HG03442 (cell line): ENCODE measurements at regions not wholly inside any gene's neighbourhood (a gene's known extent, or its start where the extent isn't known, plus 50 kb on each side); places are given as distances from the start of the nearest gene placed in this dataset.
"Not testable (repeated sequence)": the region's sequence is repeated elsewhere in the genome, so short reads cannot be mapped to it uniquely, and the experiment has no call there.

Experiments used
- ATAC-seq: cut with Tn5 transposase; IDR thresholded peaks from one replicate; pipeline ENCODE4 v1.9.1; 2021; ENCODE audit warnings: mild to moderate bottlenecking, moderate library complexity; ENCODE audit not compliant: unreplicated experiment

- ATAC-seq: no peak
These were observed 56.2 kb upstream of the ANXA1 start for GRCh38 chr9:73095425-73095824.

DNA sequence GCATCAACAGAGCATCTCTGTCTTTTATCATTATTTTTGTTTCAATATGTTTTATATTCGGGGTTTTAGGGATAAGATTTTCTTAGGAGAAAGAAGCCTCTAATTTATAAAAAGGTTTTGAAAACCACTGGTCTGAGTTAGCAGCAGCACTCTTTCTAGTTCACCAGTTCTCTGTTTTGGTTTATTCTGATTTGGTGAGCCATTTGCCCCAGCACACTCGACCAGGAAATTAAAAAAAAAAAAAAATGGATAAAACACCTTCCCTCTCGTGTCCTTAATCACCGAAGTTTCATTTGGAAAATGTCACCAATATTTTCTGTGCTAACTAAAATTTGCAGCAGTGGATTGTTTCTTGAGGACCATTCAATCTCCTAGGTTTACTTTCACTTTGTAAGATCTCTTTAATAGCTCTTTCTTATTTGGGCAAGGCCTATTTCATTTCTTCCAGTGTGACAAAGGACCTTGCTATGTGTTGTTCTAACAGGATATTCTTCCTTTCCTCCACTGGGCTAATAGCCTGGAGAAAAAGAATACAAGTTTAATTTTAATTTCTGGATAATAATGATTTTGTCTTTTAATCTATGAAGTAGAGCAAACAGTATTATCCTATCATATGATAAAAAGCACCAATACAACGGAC lies 57.8 kb upstream of the ANXA1 start:
- ATAC-seq: no peak

GRCh38 chr9:73093016-73093739 lies 58.5 kb upstream of the ANXA1 start:
- ATAC-seq: no peak

- no peak for ATAC-seq
These were observed 59.8 kb upstream of the ANXA1 start for GRCh38 chr9:73091909-73092308.

DNA sequence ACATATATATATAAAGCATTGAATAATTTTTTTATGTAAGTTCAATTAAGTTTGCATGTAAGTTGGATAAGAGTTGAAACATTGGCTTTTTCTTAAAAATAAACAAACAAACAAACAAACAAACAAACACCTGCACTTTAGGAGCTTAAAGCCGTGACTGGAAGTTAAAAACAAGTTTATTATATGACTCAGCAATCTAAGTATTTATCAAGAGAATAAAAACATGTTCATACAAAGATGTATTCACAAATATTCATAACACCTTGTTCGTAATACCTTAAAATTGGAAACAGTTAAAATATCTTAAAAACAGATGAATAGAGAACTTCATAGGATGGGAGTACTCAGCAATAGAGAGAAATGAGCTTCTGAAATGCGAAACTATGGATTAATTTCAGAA lies 61.5 kb upstream of the ANXA1 start:
- ATAC-seq: no peak

- no peak for ATAC-seq
These were observed 62.2 kb upstream of the ANXA1 start for GRCh38 chr9:73089304-73089985.

- ATAC-seq: not testable (repeated sequence)
These were observed 63.8 kb upstream of the ANXA1 start for GRCh38 chr9:73087876-73088275.

GRCh38 chr9:73083519-73083918 lies 68.1 kb upstream of the ANXA1 start:
- ATAC-seq: no peak

DNA sequence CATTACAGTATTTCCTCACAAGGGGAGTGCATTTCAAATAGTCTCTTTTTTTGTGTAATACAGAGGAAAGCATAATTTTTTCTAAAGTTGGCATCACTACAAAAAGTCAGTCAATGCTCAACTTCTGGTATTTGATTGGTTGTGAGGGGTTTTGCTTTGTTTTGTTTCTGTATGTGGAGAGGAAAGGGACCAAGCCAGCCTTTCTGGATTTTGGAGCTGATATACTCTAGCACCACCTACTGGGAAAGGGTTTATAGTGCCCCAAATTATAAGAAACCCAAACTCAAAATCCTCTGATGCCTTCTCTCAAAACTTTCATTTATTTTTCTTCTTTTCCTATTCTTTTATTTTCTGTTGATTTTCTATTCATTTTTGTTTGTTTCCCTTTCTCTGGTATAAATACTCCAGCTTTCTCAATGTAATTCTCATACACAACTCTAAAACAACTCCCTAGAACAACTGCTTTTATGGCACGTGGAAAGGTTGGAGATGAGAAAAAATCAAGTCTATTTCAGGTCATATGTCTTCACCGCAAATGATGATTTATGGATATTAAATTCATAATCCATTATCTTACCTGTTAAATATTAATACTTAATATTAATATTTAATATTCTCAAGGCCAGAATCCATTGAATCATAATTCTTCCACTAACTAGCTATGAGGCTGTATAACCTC lies 69.5 kb upstream of the ANXA1 start:
- peak; percentile 76 for ATAC-seq

DNA sequence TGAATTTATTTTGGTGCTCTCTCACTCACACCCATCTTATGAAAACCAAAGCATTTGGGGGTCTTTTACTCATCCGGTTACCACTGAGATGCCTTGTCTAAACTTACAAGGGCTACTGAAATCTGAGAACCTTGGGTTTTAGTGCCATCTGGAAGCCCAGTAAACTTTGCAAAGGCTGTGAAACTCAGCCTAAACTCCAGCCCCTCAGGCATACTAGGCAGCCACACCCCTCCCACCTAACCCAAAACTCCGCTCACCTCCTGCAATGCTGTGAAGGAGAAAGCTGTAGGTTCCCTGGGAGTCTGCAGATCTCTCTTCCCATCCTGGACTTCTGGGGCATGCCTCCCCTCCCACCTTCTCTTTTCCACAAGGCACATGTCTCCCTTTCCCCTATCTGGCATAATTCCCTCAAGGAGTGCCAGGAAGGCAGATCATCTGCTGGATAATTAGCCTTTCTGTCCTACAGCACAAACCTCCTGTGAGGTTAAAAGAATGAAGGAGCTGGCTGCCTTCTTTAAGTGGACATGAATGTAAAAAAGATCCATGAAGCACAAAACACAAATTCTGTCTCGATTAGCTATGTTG lies 71.5 kb upstream of the ANXA1 start:
- no peak for ATAC-seq

- no peak for ATAC-seq
These were observed 72.3 kb upstream of the ANXA1 start for GRCh38 chr9:73079326-73079725.

GRCh38 chr9:73077625-73078030 lies 74.0 kb upstream of the ANXA1 start:
- ATAC-seq: no peak

GRCh38 chr9:73076970-73077369 lies 74.7 kb upstream of the ANXA1 start:
- ATAC-seq: no peak

- no peak for ATAC-seq
These were observed 77.4 kb upstream of the ANXA1 start for GRCh38 chr9:73074176-73074708.

DNA sequence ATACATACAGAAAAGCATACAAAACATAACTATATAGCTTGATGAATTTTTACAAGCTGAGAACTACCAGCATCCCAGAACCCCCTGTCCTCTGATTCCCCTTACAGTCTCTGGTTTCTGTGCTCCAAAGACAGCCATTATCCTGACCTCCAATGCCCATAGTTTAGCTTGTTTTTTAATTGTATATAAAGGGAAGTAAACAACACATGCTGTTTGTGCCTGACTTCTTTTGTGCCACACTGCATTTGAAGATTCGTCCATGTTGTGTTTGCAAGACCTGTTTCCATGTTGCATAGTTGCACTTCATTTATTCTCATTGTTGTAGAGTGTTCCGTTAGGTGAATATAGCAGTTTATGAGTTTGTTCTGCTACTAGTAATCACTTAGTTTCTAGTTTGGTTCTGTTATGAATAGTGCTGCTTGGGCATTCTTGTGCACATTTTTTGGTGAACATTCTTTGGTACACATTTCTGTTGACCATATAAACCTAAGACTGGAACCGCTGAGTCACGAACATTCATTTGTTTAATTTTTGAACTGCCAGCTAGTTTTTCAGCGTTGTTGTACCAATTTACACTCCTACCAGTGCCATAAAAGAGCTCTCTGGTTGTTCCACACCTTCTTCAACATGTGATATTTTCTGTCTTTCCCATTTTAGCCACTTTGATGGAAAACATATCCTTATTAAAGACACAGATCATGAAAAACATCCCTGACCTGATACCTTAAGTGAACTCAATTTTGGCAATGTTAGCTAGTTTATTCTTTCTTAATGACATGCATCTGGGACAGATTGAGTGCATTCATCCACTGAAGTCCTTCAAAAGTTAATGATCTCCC lies 78.1 kb upstream of the ANXA1 start:
- no peak for ATAC-seq

DNA sequence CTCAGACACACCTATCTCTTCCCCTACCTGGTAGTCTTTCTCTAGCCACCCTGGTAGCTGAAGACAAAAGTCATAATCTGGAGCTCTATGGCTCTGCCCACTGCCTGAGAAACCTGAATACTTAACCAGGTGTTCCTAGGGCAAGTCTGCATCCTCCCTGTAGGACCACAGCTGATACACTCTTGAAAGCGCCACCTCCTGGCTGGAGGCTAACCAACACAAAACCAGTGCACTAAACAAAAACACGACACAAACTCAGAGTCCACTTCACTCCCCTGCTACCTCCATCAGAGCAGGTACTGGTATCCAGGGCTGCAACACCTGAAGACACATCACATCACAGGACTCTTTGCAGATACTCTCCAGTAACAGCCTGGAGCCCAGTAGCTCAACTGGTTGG lies 84.6 kb upstream of the ANXA1 start:
- no peak for ATAC-seq

DNA sequence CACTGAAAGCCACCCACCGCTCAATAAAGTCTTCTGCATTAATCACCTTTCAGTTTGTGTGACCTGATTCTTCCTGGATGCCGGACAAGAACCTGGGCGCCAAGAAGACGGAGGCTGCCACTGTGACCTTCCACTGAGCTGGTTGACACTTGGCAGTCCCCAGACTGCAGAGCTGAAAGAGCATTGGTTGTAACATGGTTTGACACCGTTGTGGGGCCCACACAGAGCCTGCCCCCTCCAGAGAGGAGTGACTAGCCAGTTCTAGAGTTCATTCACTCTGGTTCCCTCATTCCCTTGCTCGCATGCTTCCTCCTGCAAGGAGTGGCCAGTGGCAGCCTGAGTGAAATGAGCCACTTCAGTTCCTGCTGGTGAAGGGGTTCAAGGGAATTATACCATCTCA lies 86.2 kb upstream of the ANXA1 start:
- no peak for ATAC-seq

DNA sequence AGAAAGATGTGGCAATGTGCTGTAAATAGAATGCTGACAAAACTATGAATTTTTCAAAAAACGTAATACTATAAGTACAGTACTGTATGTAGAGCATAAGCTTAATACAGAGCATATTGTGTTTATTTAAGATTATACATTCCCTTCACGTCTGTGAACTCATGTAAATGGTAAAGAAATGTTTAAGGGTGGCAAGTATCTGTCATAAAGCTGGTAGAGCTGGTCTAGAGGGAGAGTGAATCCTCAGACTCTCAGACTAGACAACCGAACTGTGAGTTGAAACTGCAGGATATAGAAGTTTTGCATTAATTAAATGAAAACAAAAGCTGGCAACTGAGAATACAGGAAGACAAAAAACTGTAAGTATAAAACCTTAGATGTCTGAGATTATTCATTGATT lies 87.3 kb upstream of the ANXA1 start:
- no peak for ATAC-seq

GRCh38 chr9:73061146-73061545 lies 90.5 kb upstream of the ANXA1 start:
- ATAC-seq: no peak

DNA sequence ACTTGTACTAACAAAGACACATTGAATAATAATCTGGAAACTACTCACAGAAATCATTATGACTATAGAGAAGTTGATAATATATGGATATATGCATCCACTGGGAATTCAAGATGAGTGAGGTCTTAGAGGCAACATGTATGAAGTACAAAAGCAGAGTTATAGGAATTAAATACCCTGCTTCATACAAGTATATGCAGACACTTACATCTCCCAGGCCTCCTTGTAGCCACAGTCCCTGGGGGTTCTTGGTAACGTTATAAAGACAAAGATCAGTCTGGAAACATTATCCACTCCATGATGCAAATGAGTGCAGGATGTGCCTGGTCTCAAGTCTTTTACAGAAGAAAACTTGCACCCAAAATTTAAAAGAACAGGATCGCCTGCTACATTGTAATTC lies 92.4 kb upstream of the ANXA1 start:
- ATAC-seq: no peak
